ENCODE measurements at regions not wholly inside any gene's neighbourhood (a gene's known extent, or its start where the extent isn't known, plus 50 kb on each side); places are given as distances from the start of the nearest gene placed in this dataset.

DNA sequence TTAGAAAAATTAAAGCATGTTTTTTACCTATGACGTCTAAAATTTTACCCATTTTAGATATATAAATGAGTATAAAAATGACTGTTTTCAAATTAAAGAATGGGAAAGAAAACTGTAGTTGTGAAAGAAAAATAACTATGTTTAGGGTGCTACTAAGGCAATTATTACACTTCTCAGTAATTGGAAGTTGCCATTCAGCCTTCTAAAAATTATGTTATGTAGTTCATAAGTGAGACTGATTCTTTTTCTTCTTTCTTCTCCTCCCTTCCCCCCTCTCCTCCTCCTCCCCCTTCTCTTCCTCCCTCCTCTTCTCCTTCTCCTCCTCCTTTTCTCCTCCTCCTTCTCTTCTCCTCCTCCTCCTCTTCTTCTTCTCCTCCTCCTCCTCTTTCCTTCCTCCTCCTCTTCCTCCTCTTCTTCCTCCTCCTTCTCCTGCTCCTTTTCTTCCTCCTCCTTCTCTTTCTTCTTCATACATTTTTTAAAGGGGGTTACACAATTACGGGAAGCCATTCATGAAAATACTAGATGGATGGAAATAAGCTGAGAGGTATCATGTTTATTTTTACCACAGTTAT is 223.6 kb downstream of the CETN3 start:
- DNase-seq, result no peak

DNA sequence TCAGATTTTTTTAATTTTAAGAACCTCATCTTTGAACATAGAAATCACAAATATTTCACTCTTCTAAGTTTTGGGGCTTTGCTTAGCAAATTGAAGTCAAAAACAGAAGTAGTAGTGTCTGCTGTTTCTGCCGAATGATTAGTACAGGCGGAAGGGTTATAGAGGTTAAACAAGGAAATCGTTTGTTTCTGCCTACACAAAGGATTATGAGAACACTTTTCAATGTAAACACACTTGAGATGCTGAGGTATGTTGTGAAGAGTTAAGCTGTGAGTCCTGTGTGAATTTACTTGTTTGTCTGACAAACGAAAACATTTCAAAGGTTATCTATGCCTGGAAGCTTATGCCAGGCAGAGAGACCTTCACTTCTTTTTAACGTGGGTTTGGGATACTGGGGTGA is 224.8 kb downstream of the CETN3 start:
- no peak for DNase-seq

DNA sequence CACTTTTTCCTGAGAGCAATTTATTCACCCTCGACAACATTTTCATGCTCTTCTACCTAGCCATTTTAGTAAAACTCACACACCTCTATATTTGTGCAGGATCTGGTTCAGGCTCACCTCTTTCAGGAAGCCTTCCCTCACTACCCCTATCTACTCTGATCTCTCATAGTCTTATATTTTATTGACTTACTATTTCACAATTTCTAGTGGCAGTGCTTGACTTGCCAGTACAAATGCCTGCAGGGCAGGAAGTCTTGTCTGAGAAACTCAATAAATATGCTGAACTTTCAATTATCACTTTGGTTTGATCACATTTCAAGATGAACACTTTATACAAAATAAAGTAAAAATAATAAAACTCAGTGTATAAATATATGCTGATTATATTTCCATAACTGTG is 226.8 kb downstream of the CETN3 start:
- DNase-seq, result no peak

DNA sequence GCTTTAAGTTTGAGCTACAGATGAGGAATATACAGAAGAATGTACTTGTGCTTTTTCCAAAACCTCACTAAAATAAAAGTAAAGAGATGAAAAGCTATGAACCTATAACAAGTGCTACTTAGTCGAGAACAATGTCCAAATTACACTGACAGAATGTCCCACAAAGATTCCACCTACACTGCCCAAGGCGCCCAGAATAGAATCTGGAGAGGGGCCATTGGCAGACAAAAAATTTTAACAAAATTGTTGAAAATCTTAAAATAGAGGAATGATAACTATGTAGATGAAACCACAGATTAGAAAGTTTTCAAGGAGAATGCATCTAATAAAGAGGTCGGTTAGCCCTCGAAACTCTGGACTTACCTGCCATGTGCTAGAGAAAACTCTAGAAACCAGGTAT is 235.3 kb downstream of the CETN3 start:
- DNase-seq, result no peak

DNA sequence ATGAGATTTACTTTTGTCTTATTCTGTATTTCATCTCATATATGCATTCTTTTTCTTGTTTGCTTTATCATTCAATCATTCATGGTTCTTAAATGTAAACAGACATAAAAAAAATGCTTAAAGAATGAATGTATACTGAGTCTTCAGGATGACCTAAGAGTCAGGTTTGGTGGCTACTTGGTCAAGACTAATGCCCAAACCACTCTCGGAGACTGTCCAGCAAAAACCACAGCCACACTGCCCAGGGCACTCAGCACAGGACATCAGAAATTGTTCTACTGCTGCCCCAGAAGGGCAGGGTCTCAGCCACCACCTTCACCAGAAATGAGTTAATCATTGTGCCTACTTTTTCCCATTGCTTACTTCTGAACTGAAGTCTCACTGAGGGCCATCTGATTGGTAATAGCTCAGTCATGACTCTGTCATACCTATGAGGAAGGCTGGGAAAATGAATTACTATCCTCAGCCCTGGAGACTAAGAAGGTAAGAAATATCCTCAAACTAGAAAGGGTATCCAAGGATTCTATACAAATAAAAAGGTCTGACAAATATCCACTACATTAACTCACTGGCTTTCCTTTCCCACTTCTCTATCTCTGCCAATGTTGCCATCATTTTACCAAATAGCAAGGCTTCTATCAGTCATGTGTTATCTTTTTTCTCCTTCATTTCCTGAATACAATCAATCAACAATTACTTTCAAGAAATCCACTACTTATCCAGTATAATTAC is 236.1 kb downstream of the CETN3 start:
- no peak for DNase-seq

DNA sequence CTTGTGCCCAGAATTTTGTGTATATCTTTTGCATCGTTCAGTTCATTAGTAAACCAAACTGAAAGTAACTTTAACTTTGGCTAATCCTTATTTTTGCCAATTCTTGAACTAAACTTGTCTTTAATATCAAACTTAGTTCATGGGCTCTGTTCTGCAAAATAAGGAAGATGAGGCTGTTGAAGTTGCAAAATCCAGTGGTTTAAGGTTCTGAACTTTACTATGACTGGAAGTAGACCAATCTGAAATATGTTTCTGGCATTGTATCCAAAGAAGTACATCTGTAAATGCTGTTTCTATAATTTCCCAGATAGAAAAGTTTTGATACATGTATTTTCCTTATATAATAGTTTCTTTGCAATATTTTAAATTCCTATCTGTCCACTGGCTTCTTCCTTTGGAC is 238.1 kb downstream of the CETN3 start:
- DNase-seq, result no peak

DNA sequence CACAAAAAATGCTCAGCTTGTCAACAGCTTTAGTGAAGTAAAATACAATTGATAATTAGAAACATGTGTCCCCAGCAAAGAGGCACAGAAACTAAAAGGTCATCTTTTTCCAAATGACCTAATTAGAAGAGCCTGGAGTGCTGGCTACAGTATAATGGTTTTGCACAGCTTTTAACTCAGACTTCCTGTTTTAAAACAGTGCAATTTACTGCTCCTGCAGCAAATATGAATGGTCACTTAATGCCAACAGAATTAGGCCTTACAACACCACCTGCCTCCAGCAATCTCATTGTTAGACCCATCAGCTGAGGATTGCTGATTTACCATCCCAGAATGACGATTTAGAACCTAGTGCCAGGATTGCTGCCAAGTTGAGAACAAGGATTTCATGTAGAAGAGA is 239.3 kb downstream of the CETN3 start:
- no peak for DNase-seq

DNA sequence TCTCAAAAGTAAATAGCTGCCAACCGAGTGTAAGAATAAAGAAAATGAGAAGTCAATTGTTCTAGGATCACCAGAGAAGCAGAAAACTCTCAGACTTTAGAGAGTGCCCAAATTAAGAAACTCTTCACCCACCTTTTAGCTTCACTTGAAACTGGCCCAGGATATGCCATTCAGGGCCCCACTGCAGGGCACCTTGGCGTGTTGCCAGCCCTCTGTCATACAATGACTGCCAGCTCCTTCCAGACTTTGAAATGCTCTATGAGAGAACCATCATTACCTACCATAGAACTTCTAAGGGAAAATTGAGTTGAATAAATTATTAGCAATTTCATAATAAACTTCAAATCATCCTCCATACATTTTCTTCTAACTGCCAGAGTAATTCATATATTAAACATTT is 240.5 kb downstream of the CETN3 start:
- no peak for DNase-seq

DNA sequence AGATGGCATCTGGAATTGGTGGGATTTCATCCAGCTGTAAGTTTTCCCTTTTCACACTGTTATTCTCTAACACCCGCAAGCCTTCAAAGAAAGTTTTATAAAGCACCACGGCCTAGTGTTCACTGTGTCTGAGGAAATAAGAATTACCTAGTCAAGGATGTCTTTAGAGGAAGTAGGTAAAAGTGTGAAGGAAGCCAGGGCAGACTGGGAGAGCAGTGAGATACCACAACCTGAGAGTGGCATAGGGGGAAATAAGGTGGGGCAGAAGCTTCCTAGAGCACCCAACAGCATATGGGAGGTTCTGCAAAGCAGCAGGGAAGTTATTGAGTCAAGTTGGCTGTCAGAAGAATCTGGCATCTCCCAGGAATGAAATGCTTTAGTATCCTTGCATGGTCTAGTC is 241.2 kb downstream of the CETN3 start:
- DNase-seq, result no peak

DNA sequence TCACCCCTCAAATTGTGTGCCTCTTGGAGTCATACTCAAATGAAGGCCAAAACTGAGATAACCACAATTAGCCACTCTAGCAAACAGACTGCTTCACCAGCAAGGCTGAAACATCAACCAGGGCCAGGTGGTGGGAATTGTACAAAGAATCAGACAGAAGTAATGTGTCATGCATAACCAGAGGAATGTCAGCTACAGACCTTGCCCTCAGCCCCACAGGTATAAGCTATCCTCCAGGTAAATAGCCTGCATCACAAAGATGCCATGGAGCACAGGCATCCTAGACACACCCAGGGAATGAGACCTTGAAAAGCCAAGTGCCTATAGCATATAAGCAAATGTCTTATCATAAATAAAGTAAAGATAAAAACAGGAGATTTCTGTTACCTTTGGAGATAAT is 242.7 kb downstream of the CETN3 start:
- no peak for DNase-seq

DNA sequence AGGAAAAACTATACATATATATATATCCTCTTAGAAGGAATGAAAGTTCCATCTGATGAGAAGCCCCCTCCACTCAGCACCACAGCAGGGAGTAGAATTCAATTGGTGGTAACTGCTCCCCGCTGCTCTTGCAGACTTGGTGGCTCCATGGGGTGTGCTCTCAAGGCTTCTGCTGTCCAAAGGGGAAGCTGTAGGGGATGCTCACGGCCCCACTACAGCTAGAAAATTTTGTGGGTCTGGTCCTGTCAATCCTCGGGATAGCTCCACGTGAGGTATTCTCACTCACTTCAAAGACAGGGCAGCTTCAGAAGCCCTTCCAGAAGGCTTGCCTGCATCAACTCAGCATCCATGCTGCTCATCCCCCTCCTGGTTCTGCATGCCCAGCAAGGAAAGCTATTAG is 247.2 kb downstream of the CETN3 start:
- no peak for DNase-seq

DNA sequence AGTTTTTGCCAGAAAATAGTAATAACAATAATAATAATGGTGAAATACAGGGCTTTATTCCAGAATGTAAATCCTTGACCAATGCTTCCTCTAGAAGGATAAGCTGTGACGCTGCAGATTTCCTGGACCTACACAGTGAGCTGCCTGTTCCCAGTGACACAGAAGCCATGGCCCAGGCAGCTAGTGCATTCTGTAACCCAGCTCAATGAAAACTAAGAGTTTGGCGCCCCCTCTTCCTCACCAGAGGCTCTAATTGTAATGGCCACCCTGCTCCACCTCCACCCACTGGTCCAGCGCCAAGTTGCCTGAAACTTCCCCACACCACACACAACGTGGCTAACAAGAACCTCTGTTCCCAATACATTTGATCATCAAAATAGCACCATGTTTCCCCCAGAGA is 248.1 kb downstream of the CETN3 start:
- DNase-seq, result no peak

DNA sequence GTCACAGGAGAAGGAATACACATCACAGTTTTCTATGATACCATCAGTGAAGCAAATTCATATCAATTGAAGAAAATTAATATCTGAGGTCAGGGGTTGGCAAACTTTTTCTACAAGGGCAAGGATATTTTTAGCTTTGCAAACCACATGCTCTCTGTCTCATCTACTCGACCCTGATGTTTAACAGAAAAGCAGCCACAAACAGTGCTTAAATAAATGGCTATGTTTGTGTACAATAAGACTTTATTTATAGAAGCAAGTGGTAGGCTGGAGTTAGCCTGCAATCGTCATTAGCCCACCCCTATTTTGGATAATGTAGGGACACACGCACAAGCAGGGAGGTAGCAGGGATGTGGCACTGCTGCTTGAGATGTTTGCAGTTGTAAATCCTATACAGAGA is 251.4 kb downstream of the CETN3 start:
- no peak for DNase-seq

DNA sequence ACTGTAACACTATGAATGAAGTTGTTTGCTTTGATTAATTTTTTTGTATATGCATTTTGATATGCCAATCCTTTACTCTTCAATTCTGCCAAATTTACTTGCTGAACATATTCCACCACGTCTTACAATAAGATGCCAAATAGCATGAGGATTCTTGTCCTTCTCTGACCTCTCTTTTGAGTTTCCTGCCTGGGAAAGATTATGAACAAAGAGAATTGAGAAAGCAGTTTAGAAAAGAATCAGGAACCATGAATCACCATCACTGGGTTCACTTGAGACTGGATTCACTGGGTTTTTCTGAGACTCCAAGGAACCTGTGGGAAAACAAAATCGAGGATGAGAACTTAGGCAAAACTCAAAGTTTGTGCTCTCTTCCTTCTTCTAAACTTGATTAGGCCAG is 256.5 kb downstream of the CETN3 start:
- no peak for DNase-seq

DNA sequence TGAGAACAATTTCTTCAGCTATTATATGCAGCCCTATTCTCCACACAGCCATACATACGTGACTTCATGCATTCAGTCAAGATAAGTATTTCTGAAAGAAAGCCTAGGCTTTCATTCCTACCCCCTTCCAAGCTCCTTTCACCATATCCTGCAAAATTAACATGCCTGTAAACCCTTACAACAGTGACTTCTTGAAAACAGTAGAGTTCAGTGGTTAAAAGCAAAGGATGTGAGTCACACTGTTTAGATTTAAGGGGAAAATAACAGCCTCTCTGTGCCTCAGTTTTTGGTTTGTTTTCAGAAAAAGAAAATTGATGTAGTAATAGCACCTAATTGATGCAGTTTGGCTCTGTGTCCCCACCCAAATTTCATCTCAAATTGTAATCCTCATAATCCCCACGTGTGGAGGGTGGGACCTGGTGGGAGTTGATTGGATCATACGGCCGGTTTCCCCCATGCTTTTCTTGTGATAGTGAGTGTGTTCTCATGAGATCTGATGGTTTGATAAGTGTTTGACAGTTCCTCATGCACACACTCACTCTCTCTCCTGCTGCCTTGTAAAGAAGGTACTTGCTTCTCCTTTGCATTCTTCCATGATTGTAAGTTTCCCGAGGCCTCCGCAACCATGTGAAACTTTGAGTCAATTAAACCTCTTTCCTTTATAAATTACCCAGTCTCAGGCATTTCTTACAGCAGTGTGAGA is 264.8 kb downstream of the CETN3 start:
- no peak for DNase-seq

DNA sequence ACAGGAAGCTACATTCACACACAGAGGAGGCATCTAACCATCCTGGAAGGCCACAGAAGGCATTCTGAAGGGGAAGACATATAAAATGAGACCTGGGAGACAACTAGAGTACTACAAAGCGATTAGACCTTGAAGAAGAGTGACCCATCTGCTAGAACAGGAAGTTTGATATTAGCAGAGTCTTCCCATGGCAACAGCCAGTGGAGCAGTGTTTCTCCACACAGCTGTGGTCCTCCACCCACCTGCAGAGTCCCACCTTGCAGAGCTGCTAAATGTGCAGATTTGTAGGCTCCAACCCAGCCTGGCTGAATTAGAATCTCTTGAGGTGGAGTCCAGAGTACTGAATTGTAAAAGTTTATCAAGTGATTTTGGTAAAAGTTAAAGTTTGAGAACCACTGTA is 267.0 kb downstream of the CETN3 start:
- DNase-seq, result no peak

DNA sequence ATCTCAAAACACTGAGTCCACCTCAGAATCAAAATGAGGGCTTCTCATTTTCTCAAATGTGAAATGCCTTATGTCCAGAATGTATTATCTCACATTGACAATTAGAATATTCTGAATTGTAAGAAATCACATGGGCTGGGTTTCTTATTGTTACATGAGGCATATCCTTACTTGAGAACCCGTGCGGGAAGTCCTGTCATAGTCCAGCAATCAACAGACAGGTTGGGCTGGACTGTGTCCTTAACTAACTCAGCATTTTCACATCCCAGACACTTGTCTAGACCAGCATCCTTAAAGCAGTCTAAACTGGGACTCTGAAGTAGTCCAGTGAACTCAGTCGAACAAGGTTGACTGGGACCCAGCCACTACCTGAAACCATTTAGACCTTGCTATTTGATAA is 267.6 kb downstream of the CETN3 start:
- no peak for DNase-seq

DNA sequence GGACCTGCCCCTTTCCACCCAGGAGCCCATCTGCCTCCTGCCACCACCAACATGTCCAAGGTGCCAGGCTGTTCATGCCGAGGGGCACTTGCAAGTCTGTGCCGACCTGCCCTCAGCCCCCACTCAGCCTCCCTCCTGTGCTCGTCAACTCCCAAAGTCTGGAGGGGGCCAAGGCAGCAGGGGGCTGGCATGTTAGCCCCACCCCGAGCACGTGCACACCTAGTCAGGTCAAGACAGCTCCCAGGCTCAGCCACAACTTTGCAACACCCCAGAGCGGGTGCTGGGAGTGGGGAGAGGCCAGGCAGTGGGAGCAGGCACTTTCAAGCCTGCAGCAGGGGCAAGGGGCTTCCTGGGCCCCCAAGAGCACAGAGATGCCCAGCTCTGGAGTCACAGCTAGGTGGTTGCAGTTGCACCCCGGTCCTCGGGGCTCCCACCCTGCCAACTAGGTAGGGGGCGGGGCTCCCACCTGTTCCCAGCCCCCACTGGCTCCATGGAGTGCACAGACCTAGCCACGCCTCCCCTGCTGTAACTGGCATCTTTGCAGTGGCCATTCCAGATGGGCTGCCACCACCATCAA is 272.5 kb downstream of the CETN3 start:
- no peak for DNase-seq

DNA sequence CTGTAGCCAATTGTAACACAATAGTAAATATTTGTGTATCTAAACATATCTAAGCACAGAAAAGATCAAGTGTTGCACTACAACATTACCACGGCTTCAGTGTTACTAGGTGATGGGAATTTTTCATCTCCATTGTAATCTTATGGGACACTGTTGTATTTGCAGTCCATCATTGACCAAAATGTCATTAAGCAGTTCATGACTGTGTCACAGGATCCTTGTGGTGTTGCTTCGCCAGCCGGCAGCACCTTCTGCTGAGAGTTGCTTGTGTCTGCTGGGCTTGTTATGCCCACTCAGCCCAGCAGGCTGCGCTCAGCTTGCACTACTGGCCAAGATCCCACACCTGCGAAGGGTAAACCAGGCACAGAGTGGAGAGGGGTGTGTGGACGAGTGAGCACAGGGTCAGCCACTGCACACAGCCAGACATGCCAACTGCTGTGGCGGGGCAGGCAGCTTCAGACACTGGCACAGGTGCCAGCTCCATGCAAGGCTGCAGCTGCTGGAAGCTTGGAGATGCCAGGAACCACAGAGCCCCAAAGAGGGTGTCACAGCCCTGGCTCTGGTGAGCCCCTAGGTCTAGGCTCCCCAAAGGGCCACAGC is 273.7 kb downstream of the CETN3 start:
- no peak for DNase-seq

DNA sequence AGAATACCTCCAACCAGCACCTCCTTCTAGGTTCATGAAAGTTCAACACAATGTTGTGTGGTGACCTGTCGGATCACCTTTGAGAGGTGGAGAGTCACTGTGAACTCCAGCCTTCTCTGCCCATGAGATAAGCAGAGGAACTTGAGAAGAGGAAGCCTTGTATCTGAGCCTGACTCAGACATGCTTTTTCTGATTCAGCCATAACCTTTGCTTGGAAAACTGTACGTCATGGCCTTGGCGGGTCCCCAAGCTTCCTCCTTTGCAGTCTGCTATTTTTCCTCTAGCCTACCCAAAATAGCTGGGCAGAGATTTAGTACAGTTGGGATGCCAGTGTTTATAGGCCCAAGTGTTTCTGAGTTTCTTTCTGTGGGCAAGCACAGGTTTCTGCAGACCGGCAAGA is 274.7 kb downstream of the CETN3 start:
- no peak for DNase-seq

DNA sequence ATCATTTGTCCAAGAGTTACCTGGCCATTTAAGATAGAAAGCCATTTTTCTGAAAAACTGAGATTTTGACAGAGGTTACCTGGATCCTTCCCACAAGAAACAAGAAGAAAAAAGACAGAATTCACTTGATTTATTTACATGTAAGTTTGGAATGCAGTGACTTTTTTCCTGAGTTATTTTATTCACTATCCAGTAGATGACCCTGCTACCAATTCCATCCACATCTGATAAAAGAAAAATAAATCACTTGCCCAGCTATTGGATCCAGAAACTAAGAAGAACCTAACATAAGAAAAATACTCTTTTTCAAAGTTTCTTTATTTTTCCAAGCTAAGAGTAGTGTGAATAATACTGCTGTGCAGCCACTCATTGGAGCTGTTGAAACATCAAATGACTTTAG is 275.2 kb downstream of the CETN3 start:
- DNase-seq, result no peak

DNA sequence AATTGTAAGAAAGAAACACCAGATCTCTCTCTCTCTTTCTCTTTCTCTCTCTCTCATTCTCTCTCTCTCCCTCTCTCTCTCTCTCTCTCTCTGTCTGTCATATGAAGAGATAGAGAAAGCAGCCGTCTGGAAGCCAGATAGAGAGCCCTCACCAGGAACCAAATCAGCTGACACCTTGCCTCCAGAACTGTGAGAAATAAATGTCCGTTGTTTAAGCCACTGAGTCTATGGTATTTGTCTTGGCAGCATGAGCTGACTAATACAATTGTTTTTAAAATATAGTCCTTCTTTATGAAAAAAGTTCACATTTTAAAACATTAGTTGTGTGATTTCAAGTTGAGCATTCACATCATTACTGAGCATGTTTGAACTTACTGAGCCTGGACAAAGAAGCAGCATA is 275.6 kb downstream of the CETN3 start:
- no peak for DNase-seq

DNA sequence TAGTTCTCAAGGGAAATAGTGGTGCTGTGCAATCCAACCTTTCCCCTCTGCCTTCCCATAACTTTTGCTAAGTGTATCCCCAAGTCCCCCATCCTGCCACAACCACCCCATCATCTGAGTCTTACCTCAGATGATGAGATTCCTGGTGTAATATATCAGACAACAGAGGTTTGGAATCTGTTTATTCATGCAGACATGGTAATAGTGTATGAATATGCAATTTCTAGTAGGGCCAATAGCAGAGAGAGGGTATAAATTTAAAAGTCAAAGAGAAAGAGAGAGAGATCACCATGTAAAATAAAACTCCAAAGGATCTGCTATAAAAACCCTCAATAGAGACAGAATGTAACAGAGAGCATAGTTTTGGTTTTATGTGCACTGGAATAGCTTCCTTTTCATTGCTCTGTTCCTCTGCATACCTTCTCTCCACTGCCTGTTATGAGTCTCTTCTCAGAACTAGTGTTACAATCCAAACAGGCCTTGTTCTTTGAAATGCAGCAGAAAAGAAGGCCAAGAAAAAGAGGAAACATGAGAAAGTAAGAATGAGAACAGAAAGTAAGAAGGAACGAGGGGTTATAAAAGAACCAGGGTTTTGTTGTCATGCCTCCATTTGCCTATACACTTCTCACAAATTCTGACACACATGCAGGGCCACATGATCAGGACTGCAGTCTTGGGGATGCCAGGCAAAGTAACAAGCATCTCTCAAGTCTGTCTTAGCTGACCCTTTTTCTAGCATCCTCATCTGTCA is 278.0 kb downstream of the CETN3 start:
- no peak for DNase-seq

Measured in GOT3 (cell line).